IMR-90 (cell line): ENCODE measurements at regions not wholly inside any gene's neighbourhood (a gene's known extent, or its start where the extent isn't known, plus 50 kb on each side); places are given as distances from the start of the nearest gene placed in this dataset.

Source experiments
- ATAC-seq: fragments of 200-7000 bp; cut with Tn5 transposase; 2 replicates; pipeline ENCODE4 v1.9.1; 2020; ENCODE audit warnings: low read depth, mild to moderate bottlenecking, moderate library complexity
- BruUV-seq: library from RNA; stranded (reverse); fragments of 400-500 nt; replicated peaks from 2 replicates; lab custom pipeline; 2021; lab: Mats Ljungman, UMichigan
- CTCF ChIA-PET: fragments of 300-600 bp; formaldehyde crosslinking; extraction: SDS; loops from one replicate; lab custom pipeline; 2021; ENCODE audit warnings: antibody characterized with exemption; lab: Yijun Ruan, JAX
- POLR2A ChIA-PET: fragments of 300-600 bp; sonication (Branson Sonifier 250); formaldehyde crosslinking; loops from one replicate; lab custom pipeline; 2022; ENCODE audit warnings: antibody characterized with exemption; ENCODE audit not compliant: unreplicated experiment; lab: Charles Lee
- DNase-seq: peaks from one replicate; pipeline ENCODE4 v3.0.0; 2013
- H2AFZ ChIP-seq: replicated peaks from 2 replicates; pipeline ENCODE3; 2013; ENCODE audit warnings: low read length, mild to moderate bottlenecking; ENCODE audit not compliant: poor library complexity
- H2AK5ac ChIP-seq: 2 replicates; pipeline ENCODE4 v1.6.1; 2013; ENCODE audit warnings: low read depth, low read length, inconsistent platforms
- H2AK9ac ChIP-seq: replicated peaks from 2 replicates; pipeline ENCODE3; 2013; ENCODE audit warnings: mild to moderate bottlenecking, low read depth, low read length, moderate library complexity; ENCODE audit not compliant: poor library complexity
- H2BK120ac ChIP-seq: 2 replicates; pipeline ENCODE4 v1.6.1; 2013; ENCODE audit warnings: low read depth, low read length, inconsistent platforms
- H2BK15ac ChIP-seq: 3 replicates; pipeline ENCODE4 v1.6.1; 2013; ENCODE audit warnings: low read depth, low read length, inconsistent platforms
- H2BK20ac ChIP-seq: 2 replicates; pipeline ENCODE4 v1.6.1; 2013; ENCODE audit warnings: low read depth, mild to moderate bottlenecking, inconsistent platforms, low read length, moderate library complexity
- H2BK5ac ChIP-seq: 2 replicates; pipeline ENCODE4 v1.6.1; 2013; ENCODE audit warnings: mild to moderate bottlenecking, low read depth, low read length, inconsistent platforms; ENCODE audit not compliant: poor library complexity, severe bottlenecking
- H3K14ac ChIP-seq: replicated peaks from 2 replicates; pipeline ENCODE4 v1.6.1; 2013; ENCODE audit warnings: low read depth, low read length, inconsistent platforms
- H3K18ac ChIP-seq: 2 replicates; pipeline ENCODE4 v1.6.1; 2013; ENCODE audit warnings: low read depth, low read length, control low read depth
- H3K23ac ChIP-seq: 2 replicates; pipeline ENCODE4 v1.6.1; 2013; ENCODE audit warnings: low read depth, low read length, inconsistent platforms
- H3K27ac ChIP-seq: 2 replicates; pipeline ENCODE4 v1.5.1; 2013; ENCODE audit warnings: mild to moderate bottlenecking, control low read depth, low read length; ENCODE audit not compliant: insufficient read depth
- H3K27me3 ChIP-seq: 2 replicates; pipeline ENCODE4 v1.6.1; 2013; ENCODE audit warnings: low read length; ENCODE audit not compliant: control insufficient read depth, insufficient read depth
- H3K36me3 ChIP-seq: 2 replicates; pipeline ENCODE4 v1.6.1; 2013; ENCODE audit warnings: low read length, mixed read lengths; ENCODE audit not compliant: control insufficient read depth, insufficient read depth
- H3K4ac ChIP-seq: 2 replicates; pipeline ENCODE4 v1.6.1; 2013; ENCODE audit warnings: low read depth, low read length, inconsistent platforms
- H3K4me1 ChIP-seq: 2 replicates; pipeline ENCODE4 v1.6.1; 2013; ENCODE audit warnings: low read length, mixed read lengths; ENCODE audit not compliant: control insufficient read depth, insufficient read depth
- H3K4me2 ChIP-seq: 2 replicates; pipeline ENCODE4 v1.6.1; 2013; ENCODE audit warnings: low read depth, mild to moderate bottlenecking, control low read depth, low read length, moderate library complexity
- H3K4me3 ChIP-seq: 2 replicates; pipeline ENCODE4 v1.5.1; 2013; ENCODE audit warnings: low read depth, mild to moderate bottlenecking, control low read depth, low read length, moderate library complexity; ENCODE audit not compliant: insufficient read depth
- H3K56ac ChIP-seq: 2 replicates; pipeline ENCODE4 v1.6.1; 2013; ENCODE audit warnings: low read length, inconsistent platforms; ENCODE audit not compliant: insufficient read depth; ENCODE audit errors: extremely low read depth
- H3K79me1 ChIP-seq, 2 experiments: 2 replicates each; pipeline ENCODE4 v1.6.1; 2013; ENCODE audit warnings: low read length in 2 of 2, inconsistent platforms in 1 of 2, low read depth in 1 of 2
- H3K9ac ChIP-seq: 2 replicates; pipeline ENCODE4 v1.6.1; 2013; ENCODE audit warnings: low read depth, low read length, control low read depth
- H3K9me1 ChIP-seq: 2 replicates; pipeline ENCODE4 v1.6.1; 2013; ENCODE audit warnings: low read length, inconsistent platforms; ENCODE audit not compliant: insufficient read depth
- H3K9me3 ChIP-seq: 2 replicates; pipeline ENCODE4 v1.6.1; 2013; ENCODE audit warnings: low read length; ENCODE audit not compliant: control insufficient read depth, insufficient read depth
- H4K20me1 ChIP-seq: 2 replicates; pipeline ENCODE4 v1.6.1; 2013; ENCODE audit warnings: low read length, inconsistent platforms; ENCODE audit not compliant: insufficient read depth
- H4K5ac ChIP-seq: 2 replicates; pipeline ENCODE4 v1.6.1; 2013; ENCODE audit warnings: mild to moderate bottlenecking, low read depth, low read length, control low read depth
- H4K8ac ChIP-seq, 2 experiments: 2 replicates each; pipeline ENCODE4 v1.6.1; 2013; ENCODE audit warnings: low read depth in 2 of 2, low read length in 2 of 2, control low read depth in 1 of 2, inconsistent platforms in 1 of 2
- H4K91ac ChIP-seq: 2 replicates; pipeline ENCODE4 v1.6.1; 2013; ENCODE audit warnings: low read depth, low read length, inconsistent platforms; ENCODE audit not compliant: insufficient read depth
- BHLHE40 ChIP-seq: fragments of 150-350 bp; IDR thresholded peaks from 2 replicates; pipeline ENCODE4 v1.6.1; 2016; ENCODE audit warnings: mild to moderate bottlenecking, low read depth, low read length
- CEBPB ChIP-seq: IDR thresholded peaks from 2 replicates; pipeline ENCODE4 v1.6.1; 2012; ENCODE audit warnings: low read depth, low read length, improper control_type of control experiment
- CHD1 ChIP-seq: IDR thresholded peaks from 2 replicates; pipeline ENCODE4 v1.6.1; 2012; ENCODE audit warnings: low read depth, low read length, improper control_type of control experiment
- FOS ChIP-seq: fragments of 150-350 bp; IDR thresholded peaks from 2 replicates; pipeline ENCODE4 v1.6.1; 2016; ENCODE audit warnings: low read depth, low read length
- MAFK ChIP-seq: IDR thresholded peaks from 2 replicates; pipeline ENCODE4 v1.6.1; 2012; ENCODE audit warnings: low read depth, low read length, improper control_type of control experiment
- MAZ ChIP-seq: IDR thresholded peaks from 2 replicates; pipeline ENCODE4 v1.6.1; 2012; ENCODE audit warnings: low read depth, mild to moderate bottlenecking, low read length, improper control_type of control experiment, moderate library complexity, borderline replicate concordance
- MXI1 ChIP-seq: IDR thresholded peaks from 2 replicates; pipeline ENCODE4 v1.6.1; 2012; ENCODE audit warnings: low read depth, mild to moderate bottlenecking, low read length, moderate library complexity, borderline replicate concordance
- NFE2L2 ChIP-seq: fragments of 150-350 bp; IDR thresholded peaks from 2 replicates; pipeline ENCODE4 v1.6.1; 2016; ENCODE audit warnings: low read depth, mild to moderate bottlenecking, low read length
- POLR2A ChIP-seq: IDR thresholded peaks from 2 replicates; pipeline ENCODE4 v1.6.1; 2012; ENCODE audit warnings: mild to moderate bottlenecking, low read depth, low read length
- RAD21 ChIP-seq: IDR thresholded peaks from 2 replicates; pipeline ENCODE4 v1.6.1; 2012; ENCODE audit warnings: low read length, improper control_type of control experiment
- RCOR1 ChIP-seq: IDR thresholded peaks from 2 replicates; pipeline ENCODE4 v1.6.1; 2012; ENCODE audit warnings: mild to moderate bottlenecking, low read length, improper control_type of control experiment; ENCODE audit not compliant: insufficient replicate concordance
- RFX5 ChIP-seq: IDR thresholded peaks from 2 replicates; pipeline ENCODE4 v1.8.0; 2012; ENCODE audit warnings: low read depth, mild to moderate bottlenecking, low read length, moderate library complexity
- SMC3 ChIP-seq: fragments of 150-350 bp; IDR thresholded peaks from 2 replicates; pipeline ENCODE4 v1.6.1; 2016; ENCODE audit warnings: low read depth, mild to moderate bottlenecking, antibody characterized with exemption, low read length, moderate library complexity
- WGBS, 2 experiments: methylation state at CpG; one replicate each; pipeline versions ENCODE4 v1.1.5 to v1.1.7; 2013; ENCODE audit warnings: missing lambda C conversion rate in 2 of 2; ENCODE audit not compliant: insufficient read length in 1 of 2; ENCODE audit errors: extremely low coverage in 2 of 2; 5-methylcytosine and 5-hydroxymethylcytosine counted together
- dilution Hi-C: fragments of 300-500 bp; cut with HindIII; formaldehyde crosslinking; loops from one replicate; pipeline ENCODE4 v1.14.3; 2018; ENCODE audit warnings: low sequenced_read_pairs; ENCODE audit not compliant: unreplicated experiment
- in situ Hi-C: fragments of 300-500 bp; cut with MboI; formaldehyde crosslinking; loops from 3 replicates; pipeline ENCODE4 v1.14.3; 2019; ENCODE audit warnings: low sequenced_read_pairs, inconsistent platforms, mixed read lengths
- intact Hi-C: fragments of 100-400 bp; cut with micrococcal nuclease; formaldehyde crosslinking; loops from 2 replicates; pipeline ENCODE4 v1.10.0; 2022
- TF ChIP-seq, protein P1 (sequence below): fragments of 150-350 bp; IDR thresholded peaks from 2 replicates; pipeline ENCODE4 v1.6.1; 2017; ENCODE audit warnings: mild to moderate bottlenecking, antibody characterized with exemption, low read length, low read depth
- TF ChIP-seq, protein P2 (sequence below): fragments of 150-350 bp; IDR thresholded peaks from 2 replicates; pipeline ENCODE4 v1.6.1; 2016; ENCODE audit warnings: low read depth, mild to moderate bottlenecking, low read length, moderate library complexity, borderline replicate concordance
- TF ChIP-seq, protein P3 (sequence below): conservative IDR thresholded peaks from 2 replicates; pipeline ENCODE4 v1.5.1; 2012; ENCODE audit warnings: mild to moderate bottlenecking, low read depth, low read length, improper control_type of control experiment

DNA sequence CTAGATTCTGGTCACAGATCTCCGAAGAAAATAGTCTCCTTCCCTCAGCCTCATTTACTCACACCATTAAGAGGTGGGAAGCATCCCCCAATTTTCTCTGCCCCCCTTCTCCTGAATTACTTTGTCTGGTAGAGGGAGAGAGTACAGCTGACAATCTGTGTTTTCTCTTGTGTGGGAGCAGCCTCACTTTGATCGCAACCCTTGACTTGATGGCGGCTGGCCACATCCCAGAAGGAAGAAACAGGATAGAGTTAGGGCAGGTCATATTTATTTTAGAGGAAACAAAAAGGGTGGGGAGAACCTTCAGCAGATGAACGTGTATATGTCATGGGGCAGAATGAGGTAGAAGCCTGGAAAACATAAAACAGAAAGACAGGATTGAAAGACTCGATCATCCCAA lies 82.4 kb upstream of the FAM171A1 start:
- H2AFZ ChIP-seq = no peak overlapping the region
- no peak overlapping the region for H4K91ac ChIP-seq
- no peak overlapping the region for H2AK9ac ChIP-seq
- no peak for ATAC-seq
- intact Hi-C loops (no loop called here), dilution Hi-C loops (no loop called here), in situ Hi-C loops (no loop called here)
- DNase-seq = no peak
- H2AK5ac ChIP-seq = no peak overlapping the region
- peaks cover 30% of the 10 kb centered on the region for H3K27me3 ChIP-seq
- H3K4ac ChIP-seq = no peak overlapping the region
- H2BK20ac ChIP-seq = no peak overlapping the region
- TF ChIP-seq, protein P1, sequence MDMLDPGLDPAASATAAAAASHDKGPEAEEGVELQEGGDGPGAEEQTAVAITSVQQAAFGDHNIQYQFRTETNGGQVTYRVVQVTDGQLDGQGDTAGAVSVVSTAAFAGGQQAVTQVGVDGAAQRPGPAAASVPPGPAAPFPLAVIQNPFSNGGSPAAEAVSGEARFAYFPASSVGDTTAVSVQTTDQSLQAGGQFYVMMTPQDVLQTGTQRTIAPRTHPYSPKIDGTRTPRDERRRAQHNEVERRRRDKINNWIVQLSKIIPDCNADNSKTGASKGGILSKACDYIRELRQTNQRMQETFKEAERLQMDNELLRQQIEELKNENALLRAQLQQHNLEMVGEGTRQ = no peak
- no peak for TF ChIP-seq SMC3
- TF ChIP-seq, protein P2, sequence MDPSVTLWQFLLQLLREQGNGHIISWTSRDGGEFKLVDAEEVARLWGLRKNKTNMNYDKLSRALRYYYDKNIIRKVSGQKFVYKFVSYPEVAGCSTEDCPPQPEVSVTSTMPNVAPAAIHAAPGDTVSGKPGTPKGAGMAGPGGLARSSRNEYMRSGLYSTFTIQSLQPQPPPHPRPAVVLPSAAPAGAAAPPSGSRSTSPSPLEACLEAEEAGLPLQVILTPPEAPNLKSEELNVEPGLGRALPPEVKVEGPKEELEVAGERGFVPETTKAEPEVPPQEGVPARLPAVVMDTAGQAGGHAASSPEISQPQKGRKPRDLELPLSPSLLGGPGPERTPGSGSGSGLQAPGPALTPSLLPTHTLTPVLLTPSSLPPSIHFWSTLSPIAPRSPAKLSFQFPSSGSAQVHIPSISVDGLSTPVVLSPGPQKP = no peak
- TF ChIP-seq NFE2L2 = no peak
- no peak for TF ChIP-seq CHD1
- no peak for TF ChIP-seq CEBPB
- TF ChIP-seq, protein P3, sequence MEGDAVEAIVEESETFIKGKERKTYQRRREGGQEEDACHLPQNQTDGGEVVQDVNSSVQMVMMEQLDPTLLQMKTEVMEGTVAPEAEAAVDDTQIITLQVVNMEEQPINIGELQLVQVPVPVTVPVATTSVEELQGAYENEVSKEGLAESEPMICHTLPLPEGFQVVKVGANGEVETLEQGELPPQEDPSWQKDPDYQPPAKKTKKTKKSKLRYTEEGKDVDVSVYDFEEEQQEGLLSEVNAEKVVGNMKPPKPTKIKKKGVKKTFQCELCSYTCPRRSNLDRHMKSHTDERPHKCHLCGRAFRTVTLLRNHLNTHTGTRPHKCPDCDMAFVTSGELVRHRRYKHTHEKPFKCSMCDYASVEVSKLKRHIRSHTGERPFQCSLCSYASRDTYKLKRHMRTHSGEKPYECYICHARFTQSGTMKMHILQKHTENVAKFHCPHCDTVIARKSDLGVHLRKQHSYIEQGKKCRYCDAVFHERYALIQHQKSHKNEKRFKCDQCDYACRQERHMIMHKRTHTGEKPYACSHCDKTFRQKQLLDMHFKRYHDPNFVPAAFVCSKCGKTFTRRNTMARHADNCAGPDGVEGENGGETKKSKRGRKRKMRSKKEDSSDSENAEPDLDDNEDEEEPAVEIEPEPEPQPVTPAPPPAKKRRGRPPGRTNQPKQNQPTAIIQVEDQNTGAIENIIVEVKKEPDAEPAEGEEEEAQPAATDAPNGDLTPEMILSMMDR = no peak
- TF ChIP-seq POLR2A = no peak
- TF ChIP-seq RCOR1 = no peak
- TF ChIP-seq MAZ = no peak
- TF ChIP-seq FOS = no peak
- TF ChIP-seq MAFK = no peak
- TF ChIP-seq RAD21 = no peak
- no peak for TF ChIP-seq RFX5
- no peak for TF ChIP-seq BHLHE40
- TF ChIP-seq MXI1 = no peak
- H3K56ac ChIP-seq = no peak overlapping the region
- H3K9ac ChIP-seq = no peak overlapping the region
- no peak overlapping the region for H3K4me3 ChIP-seq
- H3K4me1 ChIP-seq = no peaks in the 10 kb centered on the region
- no peak overlapping the region for H4K5ac ChIP-seq
- no peak overlapping the region for H3K27ac ChIP-seq
- no peak overlapping the region for H2BK15ac ChIP-seq
- no peak overlapping the region for H2BK120ac ChIP-seq
- ChIA-PET CTCF (interaction anchor here (0.5 kb wide), 1 partner anchor 1155 kb away, joined by 3 read pairs; no protein-coding TSS in a partner anchor), POLR2A (no interaction called here)
- no peak overlapping the region for H3K23ac ChIP-seq
- H3K9me1 ChIP-seq = no peaks in the 10 kb centered on the region
- BruUV-seq = no TSS peak
- WGBS, 2 experiments = 10% methylated on average over 4 of the region's 5 CpGs; no CpG with 5 or more reads in 1 of the 2 experiments
- H3K14ac ChIP-seq = no peak overlapping the region
- H3K4me2 ChIP-seq = no peak overlapping the region
- peaks cover 3% of the 10 kb centered on the region; the same call in 1 of the 2 replicates for H3K9me3 ChIP-seq
- no peak overlapping the region for H3K18ac ChIP-seq
- H2BK5ac ChIP-seq = no peak overlapping the region
- no peaks in the 10 kb centered on the region for H3K79me1 ChIP-seq
- H4K8ac ChIP-seq = no peak overlapping the region
- H4K20me1 ChIP-seq = no peaks in the 10 kb centered on the region
- no peaks in the 10 kb centered on the region for H3K36me3 ChIP-seq
